Fibroblast of lung (primary cell): ENCODE measurements at regions not wholly inside any gene's neighbourhood (a gene's known extent, or its start where the extent isn't known, plus 50 kb on each side); places are given as distances from the start of the nearest gene placed in this dataset.

Experiments
- DNase-seq, 2 donors: peaks; one replicate each; pipeline versions ENCODE4 v3.0.0 to v3.0.0-alpha.2; 2010; ENCODE audit warnings: low read depth in 2 of 2
- H2AFZ ChIP-seq: 2 replicates; pipeline ENCODE4 v1.5.1; 2012; ENCODE audit warnings: low read length, control low read depth, inconsistent platforms
- H3K27ac ChIP-seq: 2 replicates; pipeline ENCODE4 v1.5.1; 2011; ENCODE audit warnings: low read length, control low read depth; ENCODE audit not compliant: insufficient read depth
- H3K27me3 ChIP-seq: 2 replicates; pipeline ENCODE4 v1.5.1; 2011; ENCODE audit warnings: mild to moderate bottlenecking, low read length; ENCODE audit not compliant: control insufficient read depth, insufficient read depth
- H3K36me3 ChIP-seq: 2 replicates; pipeline ENCODE4 v1.5.1; 2011; ENCODE audit warnings: low read length; ENCODE audit not compliant: control insufficient read depth, insufficient read depth
- H3K4me1 ChIP-seq: 2 replicates; pipeline ENCODE4 v1.5.1; 2011; ENCODE audit warnings: low read length; ENCODE audit not compliant: control insufficient read depth, insufficient read depth; ENCODE audit errors: extremely low read depth
- H3K4me2 ChIP-seq: 2 replicates; pipeline ENCODE4 v1.5.1; 2011; ENCODE audit warnings: low read length, control low read depth; ENCODE audit not compliant: insufficient read depth; ENCODE audit errors: extremely low read depth
- H3K4me3 ChIP-seq, 4 experiments: fragments of 200-600 bp in 1 of 4; sonication (generic) in 1 of 4; replicated peaks in 1 of 4; 2 replicates each; pipeline ENCODE4 v1.5.1; 2011 to 2016; ENCODE audit warnings: low read length in 4 of 4, low read depth in 3 of 4, mild to moderate bottlenecking in 3 of 4, control low read depth in 2 of 4, inconsistent platforms in 1 of 4, mixed read lengths in 1 of 4; ENCODE audit not compliant: insufficient read depth in 1 of 4; ENCODE audit errors: control extremely low read depth in 1 of 4
- H3K79me2 ChIP-seq: 2 replicates; pipeline ENCODE4 v1.5.1; 2012; ENCODE audit warnings: mild to moderate bottlenecking, low read length, inconsistent platforms; ENCODE audit not compliant: control insufficient read depth, insufficient read depth
- H3K9ac ChIP-seq: 2 replicates; pipeline ENCODE4 v1.5.1; 2011; ENCODE audit warnings: mild to moderate bottlenecking, low read length, control low read depth; ENCODE audit not compliant: insufficient read depth
- H3K9me3 ChIP-seq: 2 replicates; pipeline ENCODE4 v1.5.1; 2012; ENCODE audit warnings: low read depth, low read length; ENCODE audit not compliant: control insufficient read depth, insufficient read depth
- H4K20me1 ChIP-seq: 2 replicates; pipeline ENCODE4 v1.5.1; 2011; ENCODE audit warnings: low read length; ENCODE audit not compliant: control insufficient read depth, insufficient read depth; ENCODE audit errors: extremely low read depth
- CTCF ChIP-seq, 2 donors: IDR thresholded peaks in 1 of 2; conservative IDR thresholded peaks in 1 of 2; 1 replicate in 1 of 2; 2 replicates in 1 of 2; pipeline ENCODE4 v1.5.1; 2011 to 2012; ENCODE audit warnings: low read length in 2 of 2, control low read depth in 1 of 2, inconsistent platforms in 1 of 2, low read depth in 1 of 2, mild to moderate bottlenecking in 1 of 2
- EZH2 ChIP-seq: IDR thresholded peaks from 2 replicates; pipeline ENCODE4 v1.5.1; 2012; ENCODE audit warnings: low read length, control low read depth, mild to moderate bottlenecking; ENCODE audit errors: missing control alignments

DNA sequence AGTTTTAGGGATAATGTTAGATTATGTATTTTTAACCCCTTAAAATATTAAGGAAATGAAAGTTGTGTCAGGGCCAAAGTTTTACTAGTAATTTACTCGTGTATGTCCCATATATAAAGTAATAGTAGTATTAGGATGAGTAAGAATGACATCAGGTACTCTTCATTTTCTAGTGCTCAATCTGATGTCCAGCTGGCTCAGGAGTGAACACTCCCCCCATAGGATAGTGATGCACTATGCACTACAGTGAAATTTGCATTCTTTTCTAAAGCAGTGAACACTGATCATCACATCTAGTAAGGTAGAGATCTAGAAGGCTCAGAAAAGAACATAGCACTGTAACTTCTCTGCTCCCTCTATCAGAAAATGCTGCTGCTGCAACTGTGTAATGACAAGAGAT lies 409.7 kb downstream of the GLUD2 start:
- no peaks in the 10 kb centered on the region for H4K20me1 ChIP-seq
- no peak overlapping the region for H3K9ac ChIP-seq
- H3K4me3 ChIP-seq, result no peak overlapping the region
- H3K4me1 ChIP-seq, result no peaks in the 10 kb centered on the region
- H3K27ac ChIP-seq, result no peak overlapping the region
- no peaks in the 10 kb centered on the region for H3K27me3 ChIP-seq
- H3K9me3 ChIP-seq, result no peaks in the 10 kb centered on the region
- no peak for TF ChIP-seq EZH2
- TF ChIP-seq CTCF (conservative IDR thresholded peaks at IDR 0.05 in 1 of 2, IDR thresholded peaks at IDR 0.05 in 1 of 2; ENCODE audit: low read depth in 1 of 2, low read length in 2 of 2), result no peak
- DNase-seq, result no peak
- no peaks in the 10 kb centered on the region for H3K36me3 ChIP-seq
- no peak overlapping the region for H2AFZ ChIP-seq
- H3K4me2 ChIP-seq, result no peak overlapping the region
- H3K79me2 ChIP-seq, result no peaks in the 10 kb centered on the region

DNA sequence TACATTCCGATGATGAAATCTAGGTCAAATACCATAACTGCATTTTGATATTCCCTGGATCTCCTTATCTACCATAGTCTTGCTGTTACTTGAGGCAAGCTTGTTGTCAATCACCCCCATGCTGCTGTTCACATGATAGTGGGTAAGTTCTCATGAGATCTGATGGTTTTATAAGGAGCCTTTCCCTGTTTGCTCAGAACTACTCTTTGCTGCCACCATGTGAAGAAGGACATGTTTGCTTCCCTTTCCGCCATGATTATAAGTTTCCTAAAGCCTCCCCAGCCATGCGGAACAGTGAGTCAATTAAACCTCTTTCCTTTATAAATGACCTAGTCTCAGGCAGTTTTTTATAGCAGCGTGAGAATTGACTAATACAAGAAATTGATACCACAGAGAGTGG lies 432.0 kb downstream of the GLUD2 start:
- Histone ChIP-seq H3K9me3 (no peaks in the 10 kb centered on the region), H3K27ac (no peak overlapping the region), H4K20me1 (no peaks in the 10 kb centered on the region), H2AFZ (no peak overlapping the region), H3K4me2 (no peak overlapping the region), H3K79me2 (no peaks in the 10 kb centered on the region), H3K4me3 (no peak overlapping the region), H3K4me1 (no peaks in the 10 kb centered on the region), H3K27me3 (no peaks in the 10 kb centered on the region), H3K36me3 (no peaks in the 10 kb centered on the region), H3K9ac (no peak overlapping the region)
- TF ChIP-seq EZH2 (no peak), CTCF (conservative IDR thresholded peaks at IDR 0.05 in 1 of 2, IDR thresholded peaks at IDR 0.05 in 1 of 2; ENCODE audit: low read depth in 1 of 2, low read length in 2 of 2) (no peak)
- no peak for DNase-seq

GRCh38 chrX:121496966-121497365 lies 449.6 kb downstream of the GLUD2 start:
- H4K20me1 ChIP-seq, result no peaks in the 10 kb centered on the region
- no peak overlapping the region for H3K27ac ChIP-seq
- peak in 1 of 2 donors; percentile 19 for DNase-seq
- TF ChIP-seq CTCF (conservative IDR thresholded peaks at IDR 0.05 in 1 of 2, IDR thresholded peaks at IDR 0.05 in 1 of 2; ENCODE audit: low read depth in 1 of 2, low read length in 2 of 2) (no peak), EZH2 (no peak)
- no peak overlapping the region for H3K4me2 ChIP-seq
- H3K27me3 ChIP-seq, result no peaks in the 10 kb centered on the region
- H2AFZ ChIP-seq, result no peak overlapping the region
- H3K9ac ChIP-seq, result no peak overlapping the region
- no peak overlapping the region for H3K4me3 ChIP-seq
- H3K4me1 ChIP-seq, result no peaks in the 10 kb centered on the region
- no peaks in the 10 kb centered on the region for H3K79me2 ChIP-seq
- no peaks in the 10 kb centered on the region for H3K9me3 ChIP-seq
- H3K36me3 ChIP-seq, result no peaks in the 10 kb centered on the region
